NB4 (cell line): ENCODE measurements at regions not wholly inside any gene's neighbourhood (a gene's known extent, or its start where the extent isn't known, plus 50 kb on each side); places are given as distances from the start of the nearest gene placed in this dataset.

ENCODE experiments used
- POLR2A ChIP-seq: IDR thresholded peaks from 2 replicates; pipeline ENCODE4 v1.6.1; 2011; ENCODE audit warnings: mild to moderate bottlenecking; ENCODE audit not compliant: insufficient read length; ENCODE audit errors: extremely low read depth
- TF ChIP-seq, protein P1 (sequence below): IDR thresholded peaks from one replicate; pipeline ENCODE4 v1.5.1; 2012; ENCODE audit warnings: low read depth, low read length

DNA sequence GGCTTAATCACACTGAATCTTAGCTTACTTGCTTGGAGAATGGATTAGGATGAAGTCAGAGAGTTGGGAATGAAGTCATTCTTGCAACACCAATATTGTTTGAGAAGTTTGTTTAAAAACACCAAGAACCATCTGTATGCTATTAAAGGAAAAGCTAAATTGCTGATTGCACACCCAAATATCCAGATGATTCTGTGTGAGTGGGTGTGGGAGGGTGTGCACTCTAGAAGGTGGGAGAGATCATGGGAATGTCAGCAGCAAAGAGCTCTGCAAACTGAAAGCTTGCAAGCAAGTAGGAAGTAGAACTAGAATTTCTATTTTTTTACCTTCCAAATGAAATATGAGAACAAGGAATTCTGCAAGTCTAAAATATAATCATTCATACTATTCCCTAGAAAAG is 364.9 kb downstream of the NR2F2 start:
- TF ChIP-seq, protein P1, sequence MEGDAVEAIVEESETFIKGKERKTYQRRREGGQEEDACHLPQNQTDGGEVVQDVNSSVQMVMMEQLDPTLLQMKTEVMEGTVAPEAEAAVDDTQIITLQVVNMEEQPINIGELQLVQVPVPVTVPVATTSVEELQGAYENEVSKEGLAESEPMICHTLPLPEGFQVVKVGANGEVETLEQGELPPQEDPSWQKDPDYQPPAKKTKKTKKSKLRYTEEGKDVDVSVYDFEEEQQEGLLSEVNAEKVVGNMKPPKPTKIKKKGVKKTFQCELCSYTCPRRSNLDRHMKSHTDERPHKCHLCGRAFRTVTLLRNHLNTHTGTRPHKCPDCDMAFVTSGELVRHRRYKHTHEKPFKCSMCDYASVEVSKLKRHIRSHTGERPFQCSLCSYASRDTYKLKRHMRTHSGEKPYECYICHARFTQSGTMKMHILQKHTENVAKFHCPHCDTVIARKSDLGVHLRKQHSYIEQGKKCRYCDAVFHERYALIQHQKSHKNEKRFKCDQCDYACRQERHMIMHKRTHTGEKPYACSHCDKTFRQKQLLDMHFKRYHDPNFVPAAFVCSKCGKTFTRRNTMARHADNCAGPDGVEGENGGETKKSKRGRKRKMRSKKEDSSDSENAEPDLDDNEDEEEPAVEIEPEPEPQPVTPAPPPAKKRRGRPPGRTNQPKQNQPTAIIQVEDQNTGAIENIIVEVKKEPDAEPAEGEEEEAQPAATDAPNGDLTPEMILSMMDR = no peak
- TF ChIP-seq POLR2A = no peak
